Chondrocyte (in vitro differentiated cells): ENCODE measurements at regions not wholly inside any gene's neighbourhood (a gene's known extent, or its start where the extent isn't known, plus 50 kb on each side); places are given as distances from the start of the nearest gene placed in this dataset.

Experiments
- DNase-seq: peaks from one replicate; pipeline ENCODE4 v3.0.0; 2021; ENCODE audit warnings: mixed read lengths, low spot score
- H3K27ac Mint-ChIP-seq: one replicate; pipeline ENCODE4 v1.8.0; 2021; ENCODE audit warnings: mild to moderate bottlenecking, moderate library complexity, mixed read lengths; ENCODE audit not compliant: unreplicated experiment
- H3K27me3 Mint-ChIP-seq: 2 replicates; pipeline ENCODE4 v1.8.0; 2021; ENCODE audit warnings: low read depth, mixed read lengths
- H3K36me3 Mint-ChIP-seq: 2 replicates; pipeline ENCODE4 v1.8.0; 2021; ENCODE audit warnings: low read depth, mixed read lengths
- H3K4me1 Mint-ChIP-seq: 2 replicates; pipeline ENCODE4 v1.8.0; 2021; ENCODE audit warnings: low read depth, mild to moderate bottlenecking, mixed read lengths
- H3K4me3 Mint-ChIP-seq: one replicate; pipeline ENCODE4 v1.8.0; 2021; ENCODE audit warnings: mild to moderate bottlenecking, moderate library complexity, mixed read lengths; ENCODE audit not compliant: unreplicated experiment
- H3K9me3 Mint-ChIP-seq: 2 replicates; pipeline ENCODE4 v1.8.0; 2021; ENCODE audit warnings: low read depth, mixed read lengths
- TF ChIP-seq, protein P1 (sequence below): fragments of 200-600 bp; sonication (generic); IDR thresholded peaks from 2 replicates; pipeline ENCODE4 v1.5.0; 2021; ENCODE audit warnings: antibody characterized with exemption, mild to moderate bottlenecking, moderate library complexity

DNA sequence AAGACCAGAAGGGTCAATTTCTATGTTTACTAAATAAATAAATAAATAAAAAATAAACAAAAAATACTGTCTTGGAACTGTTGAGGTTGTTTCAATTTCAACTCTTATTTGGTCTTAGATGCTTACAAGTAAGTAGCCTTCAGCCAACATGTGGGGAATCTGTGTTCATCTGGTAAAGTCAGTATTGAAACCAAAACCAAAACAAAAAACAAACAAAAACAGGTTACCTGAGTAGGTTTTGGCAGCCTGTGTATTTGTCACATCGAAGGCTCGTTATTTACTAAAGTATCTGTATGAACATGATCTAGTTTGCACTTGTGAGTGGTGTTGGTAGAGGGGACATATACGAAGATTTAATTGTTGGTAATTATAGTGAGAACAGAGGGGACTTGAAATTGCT, 471.5 kb downstream of the SLITRK5 start:
- TF ChIP-seq, protein P1, sequence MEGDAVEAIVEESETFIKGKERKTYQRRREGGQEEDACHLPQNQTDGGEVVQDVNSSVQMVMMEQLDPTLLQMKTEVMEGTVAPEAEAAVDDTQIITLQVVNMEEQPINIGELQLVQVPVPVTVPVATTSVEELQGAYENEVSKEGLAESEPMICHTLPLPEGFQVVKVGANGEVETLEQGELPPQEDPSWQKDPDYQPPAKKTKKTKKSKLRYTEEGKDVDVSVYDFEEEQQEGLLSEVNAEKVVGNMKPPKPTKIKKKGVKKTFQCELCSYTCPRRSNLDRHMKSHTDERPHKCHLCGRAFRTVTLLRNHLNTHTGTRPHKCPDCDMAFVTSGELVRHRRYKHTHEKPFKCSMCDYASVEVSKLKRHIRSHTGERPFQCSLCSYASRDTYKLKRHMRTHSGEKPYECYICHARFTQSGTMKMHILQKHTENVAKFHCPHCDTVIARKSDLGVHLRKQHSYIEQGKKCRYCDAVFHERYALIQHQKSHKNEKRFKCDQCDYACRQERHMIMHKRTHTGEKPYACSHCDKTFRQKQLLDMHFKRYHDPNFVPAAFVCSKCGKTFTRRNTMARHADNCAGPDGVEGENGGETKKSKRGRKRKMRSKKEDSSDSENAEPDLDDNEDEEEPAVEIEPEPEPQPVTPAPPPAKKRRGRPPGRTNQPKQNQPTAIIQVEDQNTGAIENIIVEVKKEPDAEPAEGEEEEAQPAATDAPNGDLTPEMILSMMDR = no peak
- H3K27ac Mint-ChIP-seq = no peak overlapping the region
- DNase-seq = no peak
- H3K4me1 Mint-ChIP-seq = no peaks in the 10 kb centered on the region
- H3K9me3 Mint-ChIP-seq = peaks cover 6% of the 10 kb centered on the region
- no peaks in the 10 kb centered on the region for H3K36me3 Mint-ChIP-seq
- no peak overlapping the region for H3K4me3 Mint-ChIP-seq
- no peaks in the 10 kb centered on the region for H3K27me3 Mint-ChIP-seq

- H3K4me3 Mint-ChIP-seq = no peak overlapping the region
- H3K27ac Mint-ChIP-seq = no peak overlapping the region
- no peaks in the 10 kb centered on the region for H3K27me3 Mint-ChIP-seq
- H3K36me3 Mint-ChIP-seq = no peaks in the 10 kb centered on the region
- TF ChIP-seq, protein P1 = no peak
- H3K9me3 Mint-ChIP-seq = peaks cover 14% of the 10 kb centered on the region
- no peaks in the 10 kb centered on the region for H3K4me1 Mint-ChIP-seq
- DNase-seq = no peak
Observed at GRCh38 chr13:88144580-88144979, 473.4 kb downstream of the SLITRK5 start.

- H3K4me1 Mint-ChIP-seq = no peaks in the 10 kb centered on the region
- no peaks in the 10 kb centered on the region for H3K36me3 Mint-ChIP-seq
- peaks cover 4% of the 10 kb centered on the region for H3K9me3 Mint-ChIP-seq
- H3K27me3 Mint-ChIP-seq = no peaks in the 10 kb centered on the region
- no peak for DNase-seq
- no peak overlapping the region for H3K4me3 Mint-ChIP-seq
- H3K27ac Mint-ChIP-seq = no peak overlapping the region
- TF ChIP-seq, protein P1 = no peak
Observed at GRCh38 chr13:88153353-88153752, 482.2 kb downstream of the SLITRK5 start.

DNA sequence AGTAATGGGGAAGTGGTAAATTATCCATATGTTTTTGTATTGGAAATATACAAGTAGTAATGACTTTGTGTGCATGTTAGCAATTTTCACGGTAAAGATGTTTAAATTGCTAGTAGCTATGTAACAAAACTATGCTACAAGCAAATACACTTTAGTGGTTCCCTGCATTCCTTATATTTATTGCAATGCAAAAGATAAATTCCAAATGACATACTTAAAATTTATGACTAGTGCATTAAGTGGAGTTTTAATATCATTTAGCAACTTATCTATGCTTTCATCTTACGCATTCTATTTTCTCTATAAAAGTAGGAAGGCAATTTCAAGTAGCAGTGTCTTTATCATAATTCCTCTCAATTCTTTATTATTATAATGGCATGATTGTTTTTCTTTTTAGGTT, 482.8 kb downstream of the SLITRK5 start:
- H3K27me3 Mint-ChIP-seq = no peaks in the 10 kb centered on the region
- H3K9me3 Mint-ChIP-seq = no peaks in the 10 kb centered on the region
- H3K4me1 Mint-ChIP-seq = no peaks in the 10 kb centered on the region
- no peaks in the 10 kb centered on the region for H3K36me3 Mint-ChIP-seq
- DNase-seq = no peak
- H3K4me3 Mint-ChIP-seq = no peak overlapping the region
- H3K27ac Mint-ChIP-seq = no peak overlapping the region
- TF ChIP-seq, protein P1 = no peak

GRCh38 chr13:88162076-88162702, 491.0 kb downstream of the SLITRK5 start:
- TF ChIP-seq, protein P1 = no peak
- H3K27ac Mint-ChIP-seq = no peak overlapping the region
- no peak overlapping the region for H3K4me3 Mint-ChIP-seq
- no peak for DNase-seq
- no peaks in the 10 kb centered on the region for H3K9me3 Mint-ChIP-seq
- no peaks in the 10 kb centered on the region for H3K36me3 Mint-ChIP-seq
- H3K27me3 Mint-ChIP-seq = no peaks in the 10 kb centered on the region
- H3K4me1 Mint-ChIP-seq = no peaks in the 10 kb centered on the region
